ENCODE measurements at regions not wholly inside any gene's neighbourhood (a gene's known extent, or its start where the extent isn't known, plus 50 kb on each side); places are given as distances from the start of the nearest gene placed in this dataset.
A peak's percentile ranks its signal among the peaks of the same experiment; 100 is the strongest.

- Histone ChIP-seq H3K4me1 (peaks cover 0 to 2% of the 10 kb centered on the region in 2 donors), H3K4me3 (no peak overlapping the region), H3K27me3 (no peaks in the 10 kb centered on the region), H3K36me3 (no peaks in the 10 kb centered on the region), H3K9me3 (peaks cover 0 to 13% of the 10 kb centered on the region in 2 donors), H3K27ac (no peak overlapping the region)
- intact Hi-C loops (cut with DNase I) = no loop called here
- ATAC-seq = no peak
- TF ChIP-seq, protein P1, sequence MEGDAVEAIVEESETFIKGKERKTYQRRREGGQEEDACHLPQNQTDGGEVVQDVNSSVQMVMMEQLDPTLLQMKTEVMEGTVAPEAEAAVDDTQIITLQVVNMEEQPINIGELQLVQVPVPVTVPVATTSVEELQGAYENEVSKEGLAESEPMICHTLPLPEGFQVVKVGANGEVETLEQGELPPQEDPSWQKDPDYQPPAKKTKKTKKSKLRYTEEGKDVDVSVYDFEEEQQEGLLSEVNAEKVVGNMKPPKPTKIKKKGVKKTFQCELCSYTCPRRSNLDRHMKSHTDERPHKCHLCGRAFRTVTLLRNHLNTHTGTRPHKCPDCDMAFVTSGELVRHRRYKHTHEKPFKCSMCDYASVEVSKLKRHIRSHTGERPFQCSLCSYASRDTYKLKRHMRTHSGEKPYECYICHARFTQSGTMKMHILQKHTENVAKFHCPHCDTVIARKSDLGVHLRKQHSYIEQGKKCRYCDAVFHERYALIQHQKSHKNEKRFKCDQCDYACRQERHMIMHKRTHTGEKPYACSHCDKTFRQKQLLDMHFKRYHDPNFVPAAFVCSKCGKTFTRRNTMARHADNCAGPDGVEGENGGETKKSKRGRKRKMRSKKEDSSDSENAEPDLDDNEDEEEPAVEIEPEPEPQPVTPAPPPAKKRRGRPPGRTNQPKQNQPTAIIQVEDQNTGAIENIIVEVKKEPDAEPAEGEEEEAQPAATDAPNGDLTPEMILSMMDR (IDR thresholded peaks at IDR 0.05) = no peak
- no peak for DNase-seq
These were observed 193.2 kb upstream of the MAP3K1 start for GRCh38 chr5:56622141-56622540.

- Histone ChIP-seq H3K4me3 (no peak overlapping the region), H3K27ac (no peak overlapping the region), H3K36me3 (no peaks in the 10 kb centered on the region), H3K4me1 (peaks cover 6 to 8% of the 10 kb centered on the region in 2 donors), H3K27me3 (no peaks in the 10 kb centered on the region), H3K9me3 (peaks cover 0 to 13% of the 10 kb centered on the region in 2 donors)
- TF ChIP-seq, protein P1 (IDR thresholded peaks at IDR 0.05) = no peak
- ATAC-seq (no peak), DNase-seq (no peak)
- intact Hi-C loops (cut with DNase I) = no loop called here
These were observed 194.3 kb upstream of the MAP3K1 start for GRCh38 chr5:56620903-56621677.

DNA sequence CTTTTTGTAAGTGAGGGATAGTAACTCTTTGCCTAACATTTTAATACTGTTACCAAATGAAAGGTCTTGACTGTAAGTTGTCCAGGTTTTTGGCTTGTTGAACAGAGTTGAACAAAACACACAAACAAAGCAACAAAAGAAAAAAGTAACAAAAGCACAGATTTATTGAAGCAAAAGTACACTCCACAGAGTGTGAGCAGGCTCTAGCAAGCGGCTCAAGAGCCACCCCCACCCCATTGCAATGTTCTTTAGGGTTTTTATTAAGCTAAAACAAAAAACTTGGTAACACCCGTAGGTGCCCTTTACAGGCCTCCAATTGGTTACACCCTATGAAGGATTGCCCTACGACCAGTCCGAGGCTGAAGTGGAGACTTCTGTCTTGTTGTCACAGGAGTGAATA, 197.4 kb upstream of the MAP3K1 start:
- TF ChIP-seq, protein P1 (IDR thresholded peaks at IDR 0.05) = no peak
- Histone ChIP-seq H3K36me3 (no peaks in the 10 kb centered on the region), H3K9me3 (peaks cover 0 to 13% of the 10 kb centered on the region in 2 donors), H3K27me3 (no peaks in the 10 kb centered on the region), H3K4me1 (peaks cover 14% of the 10 kb centered on the region in 2 donors), H3K4me3 (no peak overlapping the region), H3K27ac (no peak overlapping the region)
- intact Hi-C loops (cut with DNase I) = no loop called here
- no peak for ATAC-seq
- DNase-seq = no peak

DNA sequence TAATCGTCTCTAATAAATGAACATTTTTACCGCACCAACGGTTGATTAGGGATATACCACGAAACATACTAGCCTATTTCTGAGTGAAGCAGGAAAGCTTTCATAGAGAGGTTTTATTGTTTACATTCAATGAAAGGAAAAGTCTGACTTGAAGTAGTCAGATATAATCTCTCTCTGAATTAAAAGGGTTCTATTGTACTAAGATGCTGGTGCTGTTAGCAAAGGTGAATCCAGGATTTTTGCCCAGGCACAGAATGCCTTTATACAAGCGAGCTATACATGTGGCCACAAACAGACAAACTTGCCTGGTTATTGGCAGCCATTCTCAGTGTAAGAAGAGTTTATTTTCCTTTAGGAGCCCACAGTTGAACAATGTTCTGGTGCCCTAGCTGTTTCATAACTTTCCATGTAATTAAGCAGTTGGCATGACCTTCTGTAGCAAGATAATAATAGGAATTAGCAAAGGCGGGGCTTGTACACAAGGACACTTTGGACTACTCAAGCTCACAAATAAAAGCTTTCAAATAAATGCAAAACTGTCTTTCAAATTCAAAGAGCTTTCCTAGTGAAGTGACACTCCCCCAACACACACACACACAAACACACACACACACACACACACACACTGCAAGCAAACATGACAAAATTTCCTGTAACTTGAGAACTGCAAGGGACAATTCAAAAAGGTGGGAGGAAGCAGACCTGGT, 198.7 kb upstream of the MAP3K1 start:
- H3K36me3 ChIP-seq = no peaks in the 10 kb centered on the region
- ATAC-seq (peak; percentile 32), DNase-seq (no peak)
- intact Hi-C loops (cut with DNase I) = no loop called here
- TF ChIP-seq, protein P1 (IDR thresholded peaks at IDR 0.05) = no peak
- H3K9me3 ChIP-seq = peaks cover 0 to 13% of the 10 kb centered on the region in 2 donors
- no peaks in the 10 kb centered on the region for H3K27me3 ChIP-seq
- H3K27ac ChIP-seq = peak overlapping the region in 1 of 2 donors; percentile 39
- peaks cover 14% of the 10 kb centered on the region in 2 donors for H3K4me1 ChIP-seq
- no peak overlapping the region for H3K4me3 ChIP-seq

Measured in left lung (tissue), 4 donors.